Pancreas (tissue), 10 donors: ENCODE measurements at regions not wholly inside any gene's neighbourhood (a gene's known extent, or its start where the extent isn't known, plus 50 kb on each side); places are given as distances from the start of the nearest gene placed in this dataset.

Experiments
- ATAC-seq, 4 donors: fragments of 200-7000 bp; cut with Tn5 transposase; one replicate each; pipeline versions ENCODE4 v1.8.0 to v1.9.1; 2020; ENCODE audit warnings: mild to moderate bottlenecking in 4 of 4, moderate library complexity in 4 of 4
- DNase-seq, 6 donors: peaks; one replicate each; pipeline ENCODE4 v3.0.0-alpha.2; 2020
- FAIRE-seq: peaks from 2 replicates; lab custom pipeline; 2012; peaks lifted over from hg19 to GRCh38; lab: Jason Lieb, UNC
- H3K27ac ChIP-seq, 4 donors: fragments of 200-600 bp; sonication (generic); 1 replicate in 3 of 4; 2 replicates in 1 of 4; pipeline versions ENCODE4 v1.5.0 to v1.8.0; 2020
- H3K27me3 ChIP-seq, 4 donors: fragments of 200-600 bp; one replicate each; pipeline ENCODE4 v1.8.0; 2021
- H3K36me3 ChIP-seq, 3 donors: fragments of 200-600 bp; sonication (generic) in 1 of 3; one replicate each; pipeline versions ENCODE4 v1.5.0 to v1.8.0; 2020 to 2021
- H3K4me1 ChIP-seq, 3 donors: fragments of 200-600 bp; one replicate each; pipeline ENCODE4 v1.8.0; 2021
- H3K4me3 ChIP-seq, 4 donors: fragments of 200-600 bp; sonication (generic) in 2 of 4; one replicate each; pipeline versions ENCODE4 v1.5.0 to v1.8.0; 2020 to 2021
- H3K9me3 ChIP-seq, 4 donors: fragments of 200-600 bp; one replicate each; pipeline ENCODE4 v1.8.0; 2021
- WGBS, 2 donors: extraction: QIAGEN DNeasy Blood & Tissue Kit; methylation state at CpG; one replicate each; pipeline ENCODE4 v1.1.7; 2013; 5-methylcytosine and 5-hydroxymethylcytosine counted together
- intact Hi-C, 3 donors: fragments of 100-400 bp; cut with DNase I; formaldehyde crosslinking; loops; one replicate each; pipeline versions ENCODE4 v1.11.1 to v1.14.2; 2022
- TF ChIP-seq, protein P1 (sequence below), 4 donors: fragments of 200-600 bp; sonication (generic) in 3 of 4; IDR thresholded peaks; one replicate each; pipeline versions ENCODE4 v1.5.0 to v1.8.0; 2021; ENCODE audit warnings: antibody characterized with exemption in 4 of 4
- donor health status: healthy with polysubstance abuse.
- donor health status: DM: no; HTN: no; CAD: no; lungs with moderate emphysema.
- donor health status: DM: no; HTN: no; CAD: no.
- donor health status: control.
- donor health status: control.
- donor health status: Bipolar disorder and iron deficiency.
- donor health status: DM: yes; HTN: yes; CAD: no.
- donor health status: DM: no; HTN: no; CAD: no.
- donor health status: DM: no; HTN: no; CAD: no.
- donor health status: DM: yes; HTN: yes; CAD: no.

DNA sequence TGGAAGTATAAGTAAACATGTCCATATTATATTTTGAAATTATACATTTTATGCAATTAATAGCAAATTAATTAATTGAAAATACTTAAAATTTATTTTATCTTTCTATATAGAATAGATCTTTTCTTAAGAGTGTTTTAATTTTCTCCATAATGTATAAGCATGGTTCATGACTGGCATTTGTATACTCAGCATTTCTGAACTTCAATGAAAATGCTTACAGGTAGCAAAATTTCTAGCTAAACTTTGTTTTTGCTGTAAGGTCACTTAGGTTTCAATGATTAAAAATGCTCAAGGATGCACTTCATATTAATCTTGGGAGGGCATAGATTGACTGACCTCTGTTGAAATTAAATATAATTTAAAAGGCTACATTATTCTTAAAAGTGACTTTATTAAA lies 1108.1 kb downstream of the BRINP3 start:
- no peaks in the 10 kb centered on the region for H3K36me3 ChIP-seq
- no peak for DNase-seq
- no peaks in the 10 kb centered on the region for H3K9me3 ChIP-seq
- no peak for FAIRE-seq
- TF ChIP-seq, protein P1, sequence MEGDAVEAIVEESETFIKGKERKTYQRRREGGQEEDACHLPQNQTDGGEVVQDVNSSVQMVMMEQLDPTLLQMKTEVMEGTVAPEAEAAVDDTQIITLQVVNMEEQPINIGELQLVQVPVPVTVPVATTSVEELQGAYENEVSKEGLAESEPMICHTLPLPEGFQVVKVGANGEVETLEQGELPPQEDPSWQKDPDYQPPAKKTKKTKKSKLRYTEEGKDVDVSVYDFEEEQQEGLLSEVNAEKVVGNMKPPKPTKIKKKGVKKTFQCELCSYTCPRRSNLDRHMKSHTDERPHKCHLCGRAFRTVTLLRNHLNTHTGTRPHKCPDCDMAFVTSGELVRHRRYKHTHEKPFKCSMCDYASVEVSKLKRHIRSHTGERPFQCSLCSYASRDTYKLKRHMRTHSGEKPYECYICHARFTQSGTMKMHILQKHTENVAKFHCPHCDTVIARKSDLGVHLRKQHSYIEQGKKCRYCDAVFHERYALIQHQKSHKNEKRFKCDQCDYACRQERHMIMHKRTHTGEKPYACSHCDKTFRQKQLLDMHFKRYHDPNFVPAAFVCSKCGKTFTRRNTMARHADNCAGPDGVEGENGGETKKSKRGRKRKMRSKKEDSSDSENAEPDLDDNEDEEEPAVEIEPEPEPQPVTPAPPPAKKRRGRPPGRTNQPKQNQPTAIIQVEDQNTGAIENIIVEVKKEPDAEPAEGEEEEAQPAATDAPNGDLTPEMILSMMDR (IDR thresholded peaks at IDR 0.05), result no peak
- H3K4me3 ChIP-seq, result no peak overlapping the region
- no peak overlapping the region for H3K27ac ChIP-seq
- no peaks in the 10 kb centered on the region for H3K27me3 ChIP-seq
- no peaks in the 10 kb centered on the region for H3K4me1 ChIP-seq
- no peak for ATAC-seq
- intact Hi-C loops, result no loop called here

DNA sequence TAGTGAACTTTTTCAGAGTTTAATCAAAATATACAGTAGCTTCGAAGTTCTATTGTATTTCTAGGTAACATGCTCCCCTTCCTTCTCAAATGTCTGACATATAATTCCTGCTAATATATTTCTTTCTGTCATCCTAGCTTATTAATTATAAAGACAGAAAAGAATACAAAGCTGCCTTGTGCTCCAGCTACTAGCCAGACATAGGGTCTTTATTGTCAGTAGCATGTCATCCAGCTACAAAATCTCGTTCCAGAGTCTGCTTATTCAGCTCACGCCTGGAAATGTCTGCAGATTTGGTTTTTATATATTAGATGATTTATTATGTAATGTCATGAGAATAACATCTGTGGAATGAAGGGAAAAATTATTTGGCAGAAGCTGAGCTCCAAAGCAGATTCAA lies 1102.8 kb downstream of the BRINP3 start:
- no peak overlapping the region for H3K4me3 ChIP-seq
- H3K9me3 ChIP-seq, result no peaks in the 10 kb centered on the region
- H3K27me3 ChIP-seq, result no peaks in the 10 kb centered on the region
- H3K36me3 ChIP-seq, result no peaks in the 10 kb centered on the region
- FAIRE-seq (no peak), DNase-seq (no peak), ATAC-seq (no peak)
- H3K27ac ChIP-seq, result no peak overlapping the region
- H3K4me1 ChIP-seq, result no peaks in the 10 kb centered on the region
- TF ChIP-seq, protein P1 (IDR thresholded peaks at IDR 0.05), result no peak
- intact Hi-C loops, result no loop called here
- 34 to 56% methylated on average over 3 of the region's 3 CpGs for WGBS, 2 donors

DNA sequence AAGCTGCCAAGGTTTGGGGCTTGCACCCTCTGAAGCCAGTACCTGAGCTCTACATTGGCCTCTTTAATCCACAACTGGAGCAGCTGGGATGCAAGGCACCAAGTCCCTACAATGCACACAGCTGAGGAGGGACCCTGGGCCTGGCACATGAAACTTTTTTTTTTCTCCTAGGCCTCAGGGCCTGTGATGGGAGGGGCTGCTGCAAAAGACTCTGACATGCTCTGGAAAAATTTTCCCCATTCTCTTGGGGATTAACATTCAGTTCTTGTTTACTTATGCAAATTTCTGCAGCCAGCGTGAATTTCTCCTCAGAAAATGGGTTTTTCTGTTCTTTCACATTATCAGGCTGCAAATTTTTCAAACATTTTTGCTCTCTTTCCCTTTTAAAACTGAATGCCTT lies 1072.2 kb downstream of the BRINP3 start:
- Histone ChIP-seq H3K4me3 (no peak overlapping the region), H3K27me3 (no peaks in the 10 kb centered on the region), H3K36me3 (no peaks in the 10 kb centered on the region), H3K4me1 (no peaks in the 10 kb centered on the region), H3K9me3 (no peaks in the 10 kb centered on the region), H3K27ac (no peak overlapping the region)
- WGBS, 2 donors, result 46 to 50% methylated on average over 1 of the region's 1 CpG
- intact Hi-C loops, result no loop called here
- TF ChIP-seq, protein P1 (IDR thresholded peaks at IDR 0.05), result no peak
- DNase-seq, result no peak
- FAIRE-seq, result no peak
- ATAC-seq, result no peak

DNA sequence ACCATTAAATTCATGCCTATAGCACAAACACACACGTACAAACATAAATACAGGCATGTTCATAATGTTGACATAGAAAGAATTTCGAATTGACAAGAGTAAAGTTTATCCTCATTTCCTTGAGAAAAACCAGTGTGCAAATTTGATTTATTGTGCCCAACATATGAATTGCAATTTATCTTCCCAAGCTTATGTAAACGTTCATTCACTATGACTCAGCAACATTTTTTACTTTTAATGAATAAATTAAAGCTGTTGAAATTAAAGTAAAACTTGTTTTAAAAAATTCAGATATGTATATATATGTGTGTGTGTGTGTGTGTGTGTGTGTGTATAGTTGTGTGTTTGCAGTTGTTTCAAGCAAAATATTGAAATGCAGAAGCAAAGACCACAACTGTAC lies 1067.9 kb downstream of the BRINP3 start:
- H3K4me1 ChIP-seq, result no peaks in the 10 kb centered on the region
- intact Hi-C loops, result no loop called here
- no peak overlapping the region for H3K27ac ChIP-seq
- FAIRE-seq, result no peak
- 9% methylated on average over 3 of the region's 3 CpGs for WGBS, 2 donors
- DNase-seq, result no peak
- H3K4me3 ChIP-seq, result no peak overlapping the region
- H3K9me3 ChIP-seq, result no peaks in the 10 kb centered on the region
- TF ChIP-seq, protein P1 (IDR thresholded peaks at IDR 0.05), result no peak
- no peaks in the 10 kb centered on the region for H3K36me3 ChIP-seq
- no peak for ATAC-seq
- H3K27me3 ChIP-seq, result no peaks in the 10 kb centered on the region

DNA sequence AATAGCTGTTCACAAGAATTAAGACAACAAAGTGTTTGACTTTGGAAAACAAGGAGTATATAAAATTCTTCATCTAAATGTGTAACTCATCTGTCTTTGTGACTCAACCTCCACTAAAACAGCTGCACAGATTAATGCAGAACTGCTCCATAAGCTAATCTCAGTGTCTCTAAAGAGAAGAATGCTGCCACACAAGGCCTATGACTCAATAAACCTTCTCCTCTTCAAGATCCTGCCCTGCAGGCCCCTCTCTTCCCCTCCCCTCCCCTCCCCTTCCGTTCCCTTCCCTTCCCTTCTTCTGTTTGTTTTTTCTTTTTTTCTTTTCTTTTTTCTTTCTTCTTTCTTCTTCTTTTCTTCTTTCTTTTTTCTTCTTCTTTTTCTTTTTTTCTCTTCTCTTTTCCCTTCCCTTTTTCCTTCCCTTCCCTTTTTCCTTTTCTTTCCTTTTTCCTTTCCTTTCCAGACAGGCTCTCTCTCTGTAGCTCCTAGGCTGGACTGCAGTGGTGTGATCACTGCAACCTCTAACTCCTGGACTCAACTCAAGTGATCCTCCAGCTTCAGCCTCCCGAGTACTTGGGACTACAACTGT lies 1052.8 kb downstream of the BRINP3 start:
- ATAC-seq (no peak), FAIRE-seq (no peak), DNase-seq (no peak)
- 64 to 68% methylated on average over 2 of the region's 2 CpGs for WGBS, 2 donors
- no peak overlapping the region for H3K4me3 ChIP-seq
- TF ChIP-seq, protein P1 (IDR thresholded peaks at IDR 0.05), result no peak
- H3K9me3 ChIP-seq, result no peaks in the 10 kb centered on the region
- H3K4me1 ChIP-seq, result no peaks in the 10 kb centered on the region
- no peak overlapping the region for H3K27ac ChIP-seq
- H3K27me3 ChIP-seq, result no peaks in the 10 kb centered on the region
- no peaks in the 10 kb centered on the region for H3K36me3 ChIP-seq
- intact Hi-C loops, result no loop called here
